Mesothelial cell of epicardium (in vitro differentiated cells): ENCODE measurements at regions not wholly inside any gene's neighbourhood (a gene's known extent, or its start where the extent isn't known, plus 50 kb on each side); places are given as distances from the start of the nearest gene placed in this dataset.

ENCODE experiments used
- DNase-seq, 2 experiments: peaks; one replicate each; pipeline ENCODE4 v3.0.0; 2021; ENCODE audit warnings: low spot score in 2 of 2; ENCODE audit not compliant: unreplicated experiment in 2 of 2
- H3K27ac Mint-ChIP-seq: 2 replicates; pipeline ENCODE4 v1.8.0; 2021; ENCODE audit warnings: mixed read lengths
- H3K27me3 Mint-ChIP-seq: 2 replicates; pipeline ENCODE4 v1.8.0; 2021; ENCODE audit warnings: low read depth, mixed read lengths
- H3K36me3 Mint-ChIP-seq: 2 replicates; pipeline ENCODE4 v1.8.0; 2021; ENCODE audit warnings: mixed read lengths
- H3K4me1 Mint-ChIP-seq: 2 replicates; pipeline ENCODE4 v1.8.0; 2021; ENCODE audit warnings: mixed read lengths
- H3K4me3 Mint-ChIP-seq: 2 replicates; pipeline ENCODE4 v1.8.0; 2021; ENCODE audit warnings: mild to moderate bottlenecking, moderate library complexity, mixed read lengths
- H3K9me3 Mint-ChIP-seq: 2 replicates; pipeline ENCODE4 v1.8.0; 2021; ENCODE audit warnings: mixed read lengths
- TF ChIP-seq, protein P1 (sequence below): fragments of 200-600 bp; sonication (generic); IDR thresholded peaks from one replicate; pipeline ENCODE4 v1.5.0; 2021; ENCODE audit warnings: antibody characterized with exemption; ENCODE audit not compliant: unreplicated experiment

DNA sequence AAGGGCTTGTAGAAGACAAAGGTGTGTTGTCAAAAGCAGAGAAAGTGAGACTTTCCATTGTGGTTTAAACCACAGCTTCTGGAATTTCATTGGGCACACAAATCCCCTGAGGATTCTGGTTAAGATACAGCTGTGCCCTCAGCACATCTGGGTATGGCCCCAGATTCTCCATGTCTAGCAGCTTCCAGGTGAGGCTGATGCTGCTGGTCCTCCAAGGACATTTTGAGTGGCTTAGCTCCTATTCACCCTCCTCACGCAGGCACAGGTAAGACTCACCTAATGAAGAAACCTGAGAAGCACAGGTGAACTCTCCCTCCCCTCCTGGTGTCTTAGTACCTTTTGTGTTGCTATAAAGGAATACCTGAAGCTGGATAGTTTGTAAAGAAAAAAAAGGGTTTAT lies 88.9 kb upstream of the IGLL5 start:
- H3K36me3 Mint-ChIP-seq: no peaks in the 10 kb centered on the region
- no peaks in the 10 kb centered on the region for H3K9me3 Mint-ChIP-seq
- no peak overlapping the region for H3K4me3 Mint-ChIP-seq
- peaks cover 59% of the 10 kb centered on the region for H3K27me3 Mint-ChIP-seq
- TF ChIP-seq, protein P1, sequence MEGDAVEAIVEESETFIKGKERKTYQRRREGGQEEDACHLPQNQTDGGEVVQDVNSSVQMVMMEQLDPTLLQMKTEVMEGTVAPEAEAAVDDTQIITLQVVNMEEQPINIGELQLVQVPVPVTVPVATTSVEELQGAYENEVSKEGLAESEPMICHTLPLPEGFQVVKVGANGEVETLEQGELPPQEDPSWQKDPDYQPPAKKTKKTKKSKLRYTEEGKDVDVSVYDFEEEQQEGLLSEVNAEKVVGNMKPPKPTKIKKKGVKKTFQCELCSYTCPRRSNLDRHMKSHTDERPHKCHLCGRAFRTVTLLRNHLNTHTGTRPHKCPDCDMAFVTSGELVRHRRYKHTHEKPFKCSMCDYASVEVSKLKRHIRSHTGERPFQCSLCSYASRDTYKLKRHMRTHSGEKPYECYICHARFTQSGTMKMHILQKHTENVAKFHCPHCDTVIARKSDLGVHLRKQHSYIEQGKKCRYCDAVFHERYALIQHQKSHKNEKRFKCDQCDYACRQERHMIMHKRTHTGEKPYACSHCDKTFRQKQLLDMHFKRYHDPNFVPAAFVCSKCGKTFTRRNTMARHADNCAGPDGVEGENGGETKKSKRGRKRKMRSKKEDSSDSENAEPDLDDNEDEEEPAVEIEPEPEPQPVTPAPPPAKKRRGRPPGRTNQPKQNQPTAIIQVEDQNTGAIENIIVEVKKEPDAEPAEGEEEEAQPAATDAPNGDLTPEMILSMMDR: no peak
- DNase-seq: peak in 1 of 2 experiments; percentile 10
- no peaks in the 10 kb centered on the region for H3K4me1 Mint-ChIP-seq
- H3K27ac Mint-ChIP-seq: no peak overlapping the region

DNA sequence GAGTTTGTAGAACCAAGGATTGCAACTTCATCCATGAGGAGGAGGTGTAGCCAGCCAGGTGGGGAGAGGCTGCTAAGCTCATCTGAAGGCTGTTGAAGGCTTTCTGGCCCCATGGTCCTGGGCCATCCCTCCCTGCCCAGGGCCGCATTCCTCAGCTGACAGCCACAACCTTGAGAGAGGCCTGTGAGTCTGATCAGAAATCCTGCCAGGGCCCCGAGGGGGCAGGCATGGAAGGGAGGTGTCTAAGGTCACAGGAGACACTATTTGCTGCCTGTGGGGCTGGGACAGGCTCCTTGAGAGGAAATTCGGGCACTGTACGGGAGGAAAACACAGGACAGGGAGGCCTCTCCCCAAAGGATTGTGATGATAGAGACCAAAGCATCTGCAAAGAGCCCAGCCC lies 88.1 kb upstream of the IGLL5 start:
- Mint-ChIP-seq H3K4me1 (no peaks in the 10 kb centered on the region), H3K9me3 (no peaks in the 10 kb centered on the region), H3K4me3 (no peak overlapping the region), H3K36me3 (no peaks in the 10 kb centered on the region), H3K27ac (no peak overlapping the region), H3K27me3 (peaks cover 66% of the 10 kb centered on the region)
- TF ChIP-seq, protein P1: no peak
- no peak for DNase-seq

DNA sequence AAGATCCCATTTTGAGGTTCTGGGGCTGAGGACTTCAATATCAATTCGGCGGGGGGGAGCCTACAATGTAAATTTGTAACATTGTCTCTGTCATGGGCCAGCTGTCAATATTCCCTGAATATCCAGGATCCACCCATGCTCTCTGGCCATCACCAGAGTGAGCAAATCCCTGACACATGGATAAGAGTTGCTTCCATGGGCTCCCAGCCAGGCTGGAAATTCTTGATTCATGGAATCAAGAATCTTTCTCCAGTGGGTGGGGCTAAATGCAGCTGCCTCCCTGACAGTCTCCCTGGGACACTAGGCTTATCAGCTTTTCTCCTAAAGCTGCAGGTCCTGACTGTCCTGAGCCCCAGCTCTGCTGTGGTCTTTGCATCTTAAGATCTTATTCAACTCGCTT lies 86.9 kb upstream of the IGLL5 start:
- Mint-ChIP-seq H3K36me3 (no peaks in the 10 kb centered on the region), H3K27ac (no peak overlapping the region), H3K27me3 (peaks cover 65% of the 10 kb centered on the region), H3K4me3 (no peak overlapping the region), H3K4me1 (no peaks in the 10 kb centered on the region), H3K9me3 (no peaks in the 10 kb centered on the region)
- DNase-seq: no peak
- TF ChIP-seq, protein P1: no peak

DNA sequence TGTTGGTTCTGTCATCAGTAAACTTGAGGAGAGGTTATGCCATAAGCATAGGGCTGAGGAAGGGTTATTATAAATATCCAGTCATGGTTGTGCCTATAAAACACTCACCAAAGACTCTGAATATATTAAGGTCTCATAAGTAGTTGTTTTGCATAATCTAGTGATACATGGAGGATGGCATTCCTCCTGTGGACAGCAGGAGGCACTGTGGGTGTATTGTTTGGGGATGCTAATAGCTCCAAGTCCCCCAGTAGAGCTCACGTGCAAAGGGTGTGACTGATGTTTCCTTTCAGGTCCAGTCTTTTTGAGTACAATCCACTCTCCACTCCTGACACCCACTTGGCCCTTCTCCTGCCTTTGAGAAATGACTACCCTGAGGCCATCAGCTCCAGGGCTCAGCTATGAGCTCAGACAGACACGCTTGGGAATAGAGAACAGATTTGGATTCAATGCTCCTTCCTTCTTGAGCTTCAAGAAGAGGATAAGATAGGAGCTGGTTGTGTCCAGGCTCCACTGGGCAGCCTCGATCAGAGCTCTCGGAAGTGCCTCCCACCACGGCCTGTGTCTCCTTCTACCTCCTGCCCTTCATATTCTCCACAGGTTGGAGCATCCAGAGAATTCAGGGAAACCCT lies 85.2 kb upstream of the IGLL5 start:
- peaks cover 2% of the 10 kb centered on the region for H3K4me1 Mint-ChIP-seq
- H3K27ac Mint-ChIP-seq: no peak overlapping the region
- H3K27me3 Mint-ChIP-seq: peaks cover 69% of the 10 kb centered on the region
- DNase-seq: no peak
- H3K4me3 Mint-ChIP-seq: no peak overlapping the region
- H3K9me3 Mint-ChIP-seq: no peaks in the 10 kb centered on the region
- TF ChIP-seq, protein P1: no peak
- H3K36me3 Mint-ChIP-seq: no peaks in the 10 kb centered on the region

DNA sequence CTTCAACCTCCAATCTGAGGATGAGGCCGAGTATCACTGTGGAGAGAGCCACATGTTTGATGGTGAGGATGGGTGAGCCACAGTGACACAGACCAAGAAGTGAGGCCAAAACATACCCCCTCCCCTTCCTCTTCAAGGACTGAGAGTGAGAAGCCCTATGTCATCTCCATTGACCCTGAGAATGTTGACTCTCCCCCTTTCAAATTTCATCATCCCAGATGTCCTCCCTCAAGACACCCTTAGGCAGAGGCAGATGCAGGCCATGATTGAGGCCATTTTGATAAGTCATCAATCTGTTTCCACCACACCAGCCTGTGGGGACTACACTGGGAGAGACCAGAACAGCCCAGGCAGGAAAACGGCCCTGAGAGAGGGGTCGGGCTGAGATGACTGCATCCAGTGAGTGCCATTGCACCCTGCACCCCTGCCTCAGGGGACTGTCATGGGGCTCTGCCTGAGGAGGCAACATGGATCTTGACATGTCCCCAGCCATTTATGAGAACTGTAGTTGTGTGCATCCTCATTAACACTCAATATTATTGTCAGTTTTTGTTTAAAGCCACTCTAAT lies 84.2 kb upstream of the IGLL5 start:
- TF ChIP-seq, protein P1: no peak
- H3K27me3 Mint-ChIP-seq: peaks cover 67% of the 10 kb centered on the region
- peaks cover 2% of the 10 kb centered on the region for H3K4me1 Mint-ChIP-seq
- H3K4me3 Mint-ChIP-seq: no peak overlapping the region
- no peaks in the 10 kb centered on the region for H3K36me3 Mint-ChIP-seq
- peak in 1 of 2 experiments; percentile 14 for DNase-seq
- no peaks in the 10 kb centered on the region for H3K9me3 Mint-ChIP-seq
- H3K27ac Mint-ChIP-seq: no peak overlapping the region

DNA sequence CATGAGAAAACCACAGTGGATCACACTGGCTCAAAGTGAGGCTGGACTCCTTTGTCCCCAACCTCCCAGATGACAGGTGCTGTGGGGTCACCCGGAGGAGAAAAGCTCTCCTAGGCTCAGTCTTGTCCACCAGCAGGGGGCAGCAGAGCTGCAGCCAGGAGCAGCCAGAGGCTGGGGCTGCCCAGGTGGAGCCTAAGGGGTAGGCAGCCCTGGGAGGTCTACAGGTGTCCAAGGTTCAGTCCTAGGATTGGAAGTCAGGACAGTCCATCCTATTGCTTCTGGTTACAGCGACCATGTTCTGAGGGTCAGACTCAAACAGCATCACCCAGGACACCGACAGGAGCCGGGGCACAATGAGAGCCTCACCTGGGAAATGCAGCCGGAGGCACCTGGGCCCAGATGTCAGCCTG lies 77.6 kb upstream of the IGLL5 start:
- Mint-ChIP-seq H3K36me3 (no peaks in the 10 kb centered on the region), H3K9me3 (no peaks in the 10 kb centered on the region), H3K4me1 (peaks cover 2% of the 10 kb centered on the region), H3K27ac (no peak overlapping the region), H3K27me3 (peaks cover 67% of the 10 kb centered on the region), H3K4me3 (no peak overlapping the region)
- DNase-seq: peak in 1 of 2 experiments; percentile 63
- TF ChIP-seq, protein P1: peak; percentile 82
